GM18517 (cell line): ENCODE measurements at regions not wholly inside any gene's neighbourhood (a gene's known extent, or its start where the extent isn't known, plus 50 kb on each side); places are given as distances from the start of the nearest gene placed in this dataset.

Experiments used
- ATAC-seq: cut with Tn5 transposase; IDR thresholded peaks from one replicate; pipeline ENCODE4 v1.9.1; 2021; ENCODE audit warnings: mild to moderate bottlenecking, moderate library complexity; ENCODE audit not compliant: unreplicated experiment

DNA sequence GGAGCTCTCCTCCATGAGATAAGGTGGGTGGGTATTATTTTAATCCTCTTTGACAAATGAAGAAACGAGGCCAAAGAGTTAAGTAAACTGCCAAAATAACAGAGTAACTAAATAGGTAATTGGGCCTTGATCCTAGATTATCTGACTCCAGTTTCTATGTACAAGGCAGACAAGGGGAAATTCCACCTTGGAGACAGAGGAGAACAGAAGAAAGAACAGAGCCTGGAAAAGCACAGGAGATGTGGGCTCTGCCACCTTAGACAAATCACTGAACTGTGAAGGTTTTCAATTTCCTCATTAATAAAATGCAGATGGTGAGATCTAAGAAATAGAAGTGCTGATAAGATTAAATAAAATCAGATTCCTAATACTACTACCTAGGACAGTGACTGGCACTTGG, 310.2 kb upstream of the TLE3 start:
- ATAC-seq: no peak

DNA sequence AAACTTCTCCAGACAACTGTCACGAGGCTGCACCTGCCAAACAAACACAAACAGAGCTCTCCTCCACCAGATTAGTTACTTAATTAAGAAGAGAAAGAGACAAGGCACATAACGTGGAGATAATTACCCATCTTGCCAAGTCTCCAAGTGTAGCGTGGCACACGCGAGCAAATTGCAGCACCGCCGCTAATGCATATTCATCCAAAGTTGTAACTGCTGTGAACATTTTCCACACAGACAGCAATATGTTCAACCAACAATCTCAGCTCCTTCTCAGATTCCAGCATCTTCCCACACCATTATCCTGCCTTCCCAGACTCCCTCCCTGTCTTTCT, 309.6 kb upstream of the TLE3 start:
- no peak for ATAC-seq

DNA sequence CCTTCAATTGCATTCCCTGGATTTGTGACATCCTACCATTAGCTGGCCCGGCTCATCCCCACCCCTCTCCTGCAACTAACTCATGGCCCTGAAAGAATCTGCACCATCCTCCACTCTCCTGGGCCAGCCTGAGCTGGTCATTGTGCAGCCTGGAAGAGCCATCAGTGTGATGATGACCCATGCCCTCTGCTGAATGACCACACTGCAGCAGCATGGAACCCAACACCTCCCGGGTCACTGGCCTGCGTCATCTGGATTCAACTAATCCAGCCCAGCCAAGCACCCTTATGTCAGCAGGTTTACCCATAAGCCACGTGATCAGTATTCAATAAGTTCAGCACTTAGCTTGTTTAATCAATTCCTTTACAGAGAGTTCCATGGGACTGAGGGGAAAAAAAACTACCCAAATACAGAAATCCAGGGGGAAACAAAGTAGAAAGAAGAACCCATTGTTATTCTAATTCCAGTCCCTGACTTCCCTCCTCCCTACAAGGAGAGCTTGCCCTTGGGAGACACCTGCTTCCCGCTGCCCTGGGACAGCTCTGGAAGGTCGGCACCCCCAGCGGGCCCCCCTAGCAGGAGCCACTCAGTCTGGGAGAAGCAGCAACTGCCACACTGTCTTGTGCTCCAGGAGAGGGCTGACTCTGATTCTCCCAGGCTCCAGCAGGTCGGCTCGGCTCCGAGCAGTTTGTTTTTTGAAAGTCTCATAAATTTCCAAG, 309.1 kb upstream of the TLE3 start:
- no peak for ATAC-seq

DNA sequence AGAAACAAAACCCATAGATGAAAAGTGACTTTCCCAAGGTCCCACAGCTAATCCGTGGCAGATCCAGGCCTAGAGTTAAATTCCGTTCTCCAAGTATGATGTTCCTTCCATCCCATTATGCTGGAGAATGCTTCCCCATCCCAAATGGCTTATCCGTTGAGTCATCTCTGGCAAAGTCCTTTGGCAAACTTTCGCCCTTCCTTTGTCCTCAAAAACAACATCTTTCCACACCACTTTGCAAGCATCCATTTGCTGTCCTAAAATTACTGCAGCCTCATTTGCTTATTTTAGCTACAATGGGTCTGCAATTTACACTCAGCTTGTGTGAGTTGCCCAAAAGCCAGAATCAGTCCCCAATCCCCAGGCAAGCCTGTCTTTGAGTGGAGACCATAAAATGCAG, 304.0 kb upstream of the TLE3 start:
- ATAC-seq: no peak

- no peak for ATAC-seq
These were observed 303.2 kb upstream of the TLE3 start for GRCh38 chr15:70400766-70401541.

- no peak for ATAC-seq
These were observed 301.5 kb upstream of the TLE3 start for GRCh38 chr15:70399204-70399603.

DNA sequence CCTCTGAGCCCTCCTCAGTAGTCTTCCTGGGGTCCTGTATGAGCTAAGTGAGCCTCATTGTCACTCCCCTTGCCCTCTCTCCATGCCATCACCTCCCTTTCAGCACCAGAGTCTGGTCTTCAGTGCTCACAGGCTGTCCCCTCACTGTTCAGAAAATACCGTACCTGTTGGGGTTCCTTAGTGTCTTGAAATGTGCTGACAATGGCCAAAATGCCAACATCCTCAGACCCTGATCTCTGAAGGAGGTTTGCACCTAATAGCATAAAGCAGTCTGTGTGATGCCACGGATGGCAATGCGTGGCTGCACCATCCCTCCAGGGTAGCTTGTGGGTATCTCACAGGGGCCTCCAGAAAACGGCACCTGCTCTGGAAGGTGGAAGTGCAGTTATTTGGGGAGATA, 301.0 kb upstream of the TLE3 start:
- no peak for ATAC-seq

DNA sequence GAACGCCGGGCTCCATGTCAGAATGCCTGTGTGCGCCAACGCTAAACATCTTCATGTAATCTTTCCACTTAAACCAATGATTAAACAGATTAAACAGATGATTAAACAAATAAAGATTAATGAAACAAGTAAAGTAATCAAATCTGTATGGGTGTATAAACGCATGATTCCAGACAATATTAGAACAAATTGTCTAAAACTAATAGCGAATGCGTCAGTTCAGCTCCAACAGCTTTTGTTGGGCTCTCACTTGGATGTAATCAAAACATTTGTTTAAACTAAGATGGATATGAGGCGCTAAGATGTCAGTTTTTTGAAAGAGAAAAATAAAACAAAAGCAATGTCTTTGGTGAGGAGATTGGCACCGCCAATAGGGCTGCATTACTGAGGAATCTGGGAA, 299.1 kb upstream of the TLE3 start:
- no peak for ATAC-seq

DNA sequence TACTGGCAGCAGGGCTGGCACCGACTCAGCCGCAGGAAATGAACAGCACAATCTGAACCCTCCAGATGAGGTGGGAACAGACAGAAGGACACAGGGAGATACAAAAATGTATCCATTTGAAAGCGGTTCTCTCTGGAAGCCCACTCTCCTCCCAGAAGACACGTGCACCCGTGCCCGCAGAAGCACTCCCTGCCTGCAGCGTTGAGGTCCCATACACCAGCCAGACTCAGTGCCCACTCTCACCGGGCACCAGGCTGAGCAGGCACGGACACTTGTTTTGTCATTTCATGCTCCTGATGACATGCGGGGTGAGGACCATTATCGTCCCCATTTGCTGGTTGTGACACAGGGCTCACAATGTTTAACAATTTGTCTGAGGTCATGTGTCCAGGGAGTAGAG, 297.4 kb upstream of the TLE3 start:
- no peak for ATAC-seq

DNA sequence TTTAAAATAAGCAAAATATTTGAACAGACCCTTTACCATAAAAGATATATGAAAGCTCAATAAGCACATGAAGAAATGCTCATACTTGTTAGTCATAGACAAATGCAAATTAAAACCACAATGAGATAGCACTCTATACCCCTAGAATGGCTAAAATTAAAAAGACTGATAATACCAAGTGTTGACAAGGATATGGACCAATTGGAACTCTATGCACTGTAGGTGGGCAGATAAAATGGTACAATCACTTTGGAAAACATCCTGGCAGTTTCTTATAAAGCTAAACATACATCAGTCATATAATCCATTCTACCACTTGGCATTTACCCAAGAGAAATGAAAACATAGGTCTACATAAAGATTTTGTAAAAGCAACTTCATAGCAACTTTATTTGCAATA, 293.0 kb upstream of the TLE3 start:
- ATAC-seq: no peak

DNA sequence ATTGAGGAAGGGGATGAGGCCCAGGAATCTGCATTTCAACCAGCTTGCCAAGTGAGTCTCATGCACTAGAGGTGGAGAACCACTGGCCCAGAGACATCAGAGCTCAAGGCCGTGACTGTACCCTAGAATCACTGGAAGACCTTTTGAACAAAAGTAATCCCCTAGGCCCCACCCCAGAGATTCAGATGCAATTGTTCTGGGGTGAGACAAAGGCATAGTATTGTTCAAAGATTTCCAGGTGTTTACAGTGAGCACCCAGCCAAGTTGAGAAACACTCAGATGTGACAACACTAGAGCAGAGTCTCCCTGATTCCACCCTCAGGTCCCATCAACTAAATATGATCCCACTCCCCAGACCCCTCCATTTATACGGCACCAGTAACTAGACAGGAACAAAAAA, 290.3 kb upstream of the TLE3 start:
- no peak for ATAC-seq

- ATAC-seq: no peak
These were observed 289.4 kb upstream of the TLE3 start for GRCh38 chr15:70387081-70387480.

- ATAC-seq: no peak
These were observed 288.0 kb upstream of the TLE3 start for GRCh38 chr15:70385711-70386110.

GRCh38 chr15:70385052-70385451, 287.3 kb upstream of the TLE3 start:
- no peak for ATAC-seq

DNA sequence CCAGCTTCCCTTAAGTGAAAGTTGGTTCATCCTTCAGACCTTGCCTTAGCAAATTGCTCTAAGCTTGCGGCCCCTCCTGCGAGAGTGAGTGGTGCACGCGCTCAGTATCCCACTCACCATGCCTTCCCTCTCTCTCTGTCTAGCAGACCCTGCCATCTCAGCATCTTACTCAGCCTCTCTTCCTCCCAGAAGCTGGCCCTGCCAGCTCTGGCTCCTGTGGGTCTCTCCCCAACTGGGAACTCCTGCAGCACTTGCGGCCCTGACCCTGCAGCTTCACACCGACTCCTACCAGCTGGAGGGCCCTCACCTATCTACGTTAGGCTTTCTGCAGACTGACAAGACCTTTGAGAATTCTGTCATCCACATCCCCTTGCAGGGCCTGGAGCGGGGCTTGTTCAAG, 286.1 kb upstream of the TLE3 start:
- ATAC-seq: no peak

- no peak for ATAC-seq
These were observed 285.2 kb upstream of the TLE3 start for GRCh38 chr15:70382762-70383458.

- ATAC-seq: no peak
These were observed 284.5 kb upstream of the TLE3 start for GRCh38 chr15:70382009-70382749.

DNA sequence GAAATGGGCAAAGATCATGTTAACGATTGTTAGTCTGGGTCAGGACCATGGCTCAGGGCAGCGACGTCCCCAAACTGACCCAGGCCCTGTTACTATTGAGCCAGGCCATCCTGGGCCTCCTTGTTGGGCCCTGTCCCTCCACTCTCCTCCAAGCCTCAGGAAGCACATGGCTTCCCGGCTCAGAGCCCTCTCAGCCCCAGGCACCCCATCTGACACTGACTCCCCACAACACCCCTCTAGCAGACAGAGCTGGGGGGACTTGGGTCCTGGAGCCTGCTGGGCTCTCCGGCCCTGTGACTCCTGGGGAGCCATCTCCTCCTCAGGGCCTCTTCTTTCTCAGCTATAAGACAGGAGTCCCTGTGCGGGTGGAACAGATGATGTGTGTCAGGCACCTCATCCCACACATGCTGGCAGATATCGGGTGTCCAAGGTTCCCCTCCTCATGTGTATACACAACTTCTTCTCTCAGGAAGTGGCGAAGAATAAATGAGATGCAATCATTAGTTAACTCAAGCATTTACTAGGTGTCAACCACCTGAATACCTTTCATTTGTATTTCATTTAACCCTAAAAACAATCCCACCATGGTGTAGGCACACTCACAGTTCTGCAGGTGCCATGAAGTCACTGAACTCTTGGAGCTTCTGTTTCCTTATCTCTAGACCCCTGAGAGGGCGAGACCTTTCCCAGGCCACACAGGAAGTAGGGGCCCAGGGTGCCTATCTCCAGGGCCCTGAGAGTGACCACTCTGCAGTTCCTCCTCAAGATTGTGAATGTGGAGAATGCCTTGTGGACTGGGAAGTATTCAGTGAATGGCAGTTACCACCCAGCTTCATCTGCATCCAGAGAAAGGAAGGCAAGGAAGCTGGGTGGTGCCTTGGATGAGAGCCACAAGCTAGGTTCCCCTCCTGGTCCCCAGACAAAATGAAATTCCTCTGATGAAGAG, 282.5 kb upstream of the TLE3 start:
- ATAC-seq: no peak

- no peak for ATAC-seq
These were observed 281.4 kb upstream of the TLE3 start for GRCh38 chr15:70379134-70379533.
